Cerebellar cortex (tissue), 1 donor: ENCODE measurements at regions not wholly inside any gene's neighbourhood (a gene's known extent, or its start where the extent isn't known, plus 50 kb on each side); places are given as distances from the start of the nearest gene placed in this dataset.

Experiments
- DNase-seq: peaks from one replicate; pipeline ENCODE4 v3.0.0-alpha.2; 2015; ENCODE audit warnings: low spot score

DNA sequence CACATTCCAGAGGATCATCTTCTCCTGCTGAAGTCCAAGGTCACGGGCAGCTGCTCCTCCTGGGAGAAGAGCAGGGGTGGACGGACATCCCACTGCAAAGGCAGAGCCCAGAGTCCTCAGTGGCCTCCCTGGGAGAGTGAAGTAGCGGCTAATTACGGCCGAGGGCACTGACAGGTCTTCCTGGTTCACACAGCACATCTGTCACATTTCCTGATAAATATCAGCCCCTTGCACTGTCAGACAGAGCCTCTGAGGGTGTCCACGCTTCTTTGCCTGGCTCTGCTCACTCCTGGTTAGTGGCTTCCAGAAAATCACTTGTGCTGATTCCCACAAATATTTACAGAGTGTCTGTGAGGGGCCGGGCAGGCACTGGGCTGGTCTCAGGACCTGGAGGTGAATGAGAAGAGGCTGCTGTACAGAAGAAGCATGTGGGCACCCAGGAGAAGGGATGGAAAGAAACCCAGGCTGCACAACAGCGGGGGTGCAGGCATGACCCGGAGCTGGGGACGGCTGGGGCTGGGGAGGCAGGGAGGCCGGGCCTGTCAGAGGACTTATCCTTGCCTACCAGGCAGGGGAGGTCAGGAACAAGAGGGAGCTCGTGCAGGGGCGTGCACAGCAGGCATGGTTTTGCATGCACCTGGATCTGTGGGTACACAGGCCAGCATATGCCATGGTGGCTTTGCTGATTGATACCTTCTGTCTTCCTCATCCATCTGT, 258.2 kb upstream of the TNRC6C start:
- no peak for DNase-seq

DNA sequence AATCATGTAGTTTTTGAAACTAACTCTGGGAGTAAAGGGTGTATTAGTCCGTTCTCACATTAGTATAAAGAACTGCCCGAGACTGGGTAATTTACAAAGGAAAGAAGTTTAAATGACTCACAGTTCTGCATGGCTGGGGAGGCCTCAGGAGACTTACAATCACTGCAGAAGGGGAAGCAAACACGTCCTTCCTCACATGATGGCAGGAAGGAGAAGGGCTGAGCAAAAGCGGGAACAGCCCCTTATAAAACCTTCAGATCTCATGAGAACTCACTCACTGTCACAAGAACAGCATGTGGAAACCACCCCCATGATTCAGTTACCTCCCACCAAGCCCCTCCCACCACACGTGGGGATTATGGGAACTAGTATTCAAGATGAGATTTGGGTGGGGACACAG, 256.5 kb upstream of the TNRC6C start:
- DNase-seq = no peak

DNA sequence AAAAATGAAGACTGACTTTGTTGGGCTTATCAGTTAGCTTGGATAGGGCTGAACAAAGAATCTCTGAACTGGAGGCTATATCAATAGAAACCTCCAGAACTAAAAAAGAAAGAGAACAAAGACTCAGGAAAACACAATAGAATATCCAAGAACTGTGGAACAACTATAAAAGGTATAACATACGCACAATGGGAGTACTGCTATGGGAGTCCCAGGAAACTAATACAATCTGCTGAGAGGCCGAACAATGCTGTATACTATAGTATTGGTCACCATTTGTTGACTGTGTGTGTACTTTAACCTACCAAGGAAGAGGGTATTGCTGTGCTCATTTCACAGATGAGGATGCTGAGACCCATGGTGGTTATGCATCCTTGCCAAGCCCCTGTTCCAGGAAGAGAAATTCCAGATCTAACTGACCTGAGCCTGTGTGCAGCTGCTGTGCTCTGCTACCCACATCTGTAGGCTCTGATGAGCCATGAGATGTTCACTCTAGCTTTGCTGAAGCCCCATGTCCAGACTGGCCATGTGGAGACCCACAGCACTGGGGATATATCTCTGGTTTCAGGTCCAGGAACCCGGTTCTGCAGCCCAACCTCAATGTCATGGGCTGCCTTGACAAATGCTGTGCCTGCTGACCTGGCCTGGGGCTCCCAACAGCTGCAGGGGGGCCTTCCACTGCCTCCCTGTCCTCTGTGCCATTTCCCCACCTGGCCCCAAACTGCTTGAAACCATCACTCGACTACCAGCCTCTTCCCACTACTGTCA, 254.3 kb upstream of the TNRC6C start:
- DNase-seq = no peak

DNA sequence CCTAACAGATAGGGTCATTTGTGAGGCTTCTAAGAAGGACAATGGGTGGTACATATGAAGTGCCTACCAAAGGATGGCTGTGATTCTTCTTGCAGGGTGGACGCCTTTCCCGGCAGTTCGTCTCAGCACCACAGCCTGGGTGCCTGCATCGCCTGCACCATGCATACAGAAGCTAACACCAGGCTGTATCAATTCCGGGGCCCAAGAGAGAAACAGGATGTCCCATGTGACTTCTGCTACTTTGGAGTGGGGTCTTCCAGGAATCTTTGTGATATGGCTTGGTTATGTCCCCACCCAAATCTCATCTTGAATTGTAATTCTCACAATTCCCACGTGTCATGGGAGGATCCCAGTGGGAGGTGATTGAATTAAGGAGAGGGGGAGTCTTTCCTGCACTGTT, 251.6 kb upstream of the TNRC6C start:
- no peak for DNase-seq

DNA sequence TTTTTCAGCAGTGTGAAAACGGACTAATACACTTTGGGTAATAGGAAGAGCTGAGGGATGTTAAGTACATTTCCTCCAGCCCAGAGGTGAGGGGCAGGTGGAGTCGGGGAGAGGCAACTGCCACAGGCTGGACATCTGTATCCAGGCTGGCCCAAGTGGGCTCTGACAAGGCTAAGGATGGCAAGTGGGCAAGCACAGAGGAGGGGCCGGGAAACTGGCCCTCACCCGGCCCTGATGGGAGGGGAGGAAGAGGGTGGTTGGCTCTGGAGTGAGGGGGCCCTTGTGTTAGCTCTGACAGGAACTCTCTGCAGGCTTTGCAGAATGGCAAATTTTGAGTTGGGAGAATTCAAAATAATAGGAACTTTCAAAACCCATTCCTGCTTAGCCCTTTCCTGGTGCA, 251.0 kb upstream of the TNRC6C start:
- DNase-seq = no peak

DNA sequence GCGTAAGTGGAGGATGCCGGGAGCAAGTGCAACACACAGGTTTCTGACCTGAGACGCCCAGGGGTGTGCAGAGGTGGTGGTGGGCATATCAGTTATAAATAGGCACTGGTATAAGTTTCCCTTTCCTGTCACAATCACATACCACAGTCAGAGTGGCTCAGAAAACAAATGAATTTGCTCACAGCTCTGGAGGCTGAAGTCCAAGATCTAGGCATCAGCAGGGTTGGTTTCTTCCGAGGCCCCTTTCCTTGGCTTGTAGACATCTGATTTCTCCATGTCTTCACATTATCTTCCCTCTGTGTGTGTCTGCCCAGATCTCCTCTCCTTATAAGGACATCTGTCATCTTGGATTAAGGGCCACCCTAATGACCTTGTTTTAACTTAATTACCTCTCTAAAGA, 250.5 kb upstream of the TNRC6C start:
- no peak for DNase-seq

DNA sequence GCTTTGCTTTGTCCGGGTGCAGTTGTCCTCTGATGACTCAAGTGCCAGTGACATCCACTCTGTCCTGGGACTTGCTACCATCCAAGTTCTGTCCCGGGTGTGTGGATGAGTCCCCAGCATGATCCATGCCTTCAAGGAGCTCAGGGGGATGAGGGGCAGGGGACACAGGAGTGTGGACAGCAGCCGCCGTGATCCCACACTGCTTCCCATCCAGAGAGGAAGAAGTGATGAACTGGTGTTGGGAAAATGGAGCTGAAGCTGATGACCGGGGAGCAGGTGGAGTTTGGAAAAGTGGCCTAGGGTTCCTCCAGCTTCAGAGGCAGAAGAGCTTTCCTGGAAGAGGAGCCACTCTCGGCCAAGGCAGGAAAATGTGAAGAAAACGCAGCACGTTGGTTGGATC, 249.6 kb upstream of the TNRC6C start:
- no peak for DNase-seq

DNA sequence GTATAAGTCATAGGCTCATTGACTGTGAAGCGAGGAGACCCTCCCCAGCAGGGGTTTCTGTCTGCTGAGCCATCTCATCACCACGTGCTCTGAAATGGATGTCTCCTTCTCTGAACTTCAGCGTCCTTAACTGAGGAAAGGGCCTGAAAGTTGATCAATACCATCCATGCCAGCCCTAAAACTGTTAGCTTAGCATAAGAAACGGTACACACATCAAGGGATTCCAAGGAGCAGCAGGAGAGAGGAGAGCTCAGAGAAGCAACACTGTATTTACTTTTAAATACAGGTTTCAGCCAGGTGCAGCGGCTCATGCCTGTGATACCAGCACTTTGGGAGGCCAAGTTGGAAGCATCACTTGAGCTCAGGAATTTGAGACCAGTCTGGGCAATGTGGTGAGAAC, 248.9 kb upstream of the TNRC6C start:
- no peak for DNase-seq

DNA sequence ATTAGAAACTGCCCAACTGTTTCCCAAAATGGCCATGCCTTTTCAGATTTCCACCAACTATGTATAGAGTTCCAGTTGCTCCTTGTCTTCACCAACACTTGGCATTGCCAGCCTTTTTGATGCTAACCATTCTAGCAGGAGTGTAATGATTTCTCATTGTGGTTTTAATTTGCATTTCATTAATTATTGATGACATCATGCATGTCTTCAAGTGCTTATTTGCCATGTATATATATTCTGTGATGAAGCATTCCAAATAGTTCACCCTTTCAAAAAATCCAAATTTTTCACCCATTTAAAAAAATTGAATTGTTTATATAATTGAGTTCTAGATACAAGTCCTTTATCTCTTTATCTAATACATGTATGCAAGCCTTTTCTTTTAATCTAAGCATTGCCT, 245.9 kb upstream of the TNRC6C start:
- DNase-seq = no peak

DNA sequence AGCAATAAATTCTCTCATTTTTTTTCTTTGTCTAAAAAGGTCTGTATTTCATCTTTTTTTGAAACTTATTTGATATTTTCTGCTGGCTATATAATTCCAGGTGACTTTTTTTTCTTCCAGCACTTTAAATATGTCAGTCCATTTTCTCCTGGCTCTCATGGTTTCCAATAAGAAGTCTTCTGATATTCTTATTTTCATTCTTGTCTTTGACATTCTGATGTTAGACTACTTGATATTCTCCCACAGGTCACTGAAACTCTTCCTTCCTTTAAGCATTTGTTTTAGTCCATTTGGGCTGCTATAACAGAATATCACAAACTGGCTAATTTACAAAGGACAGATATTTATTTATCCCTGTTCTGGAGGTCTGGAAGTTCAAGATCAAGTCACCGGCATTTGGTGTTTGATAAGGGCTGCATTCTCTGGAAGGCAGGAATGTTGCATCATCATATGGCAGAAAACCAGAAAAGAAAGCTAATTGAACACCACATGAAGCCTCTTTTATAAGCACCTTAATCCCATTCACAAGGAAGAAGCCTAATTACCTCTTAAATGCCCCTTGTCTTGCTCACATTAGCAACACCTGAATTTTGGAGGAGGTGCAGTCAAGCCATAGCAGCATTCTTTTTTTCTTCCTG, 242.1 kb upstream of the TNRC6C start:
- no peak for DNase-seq

DNA sequence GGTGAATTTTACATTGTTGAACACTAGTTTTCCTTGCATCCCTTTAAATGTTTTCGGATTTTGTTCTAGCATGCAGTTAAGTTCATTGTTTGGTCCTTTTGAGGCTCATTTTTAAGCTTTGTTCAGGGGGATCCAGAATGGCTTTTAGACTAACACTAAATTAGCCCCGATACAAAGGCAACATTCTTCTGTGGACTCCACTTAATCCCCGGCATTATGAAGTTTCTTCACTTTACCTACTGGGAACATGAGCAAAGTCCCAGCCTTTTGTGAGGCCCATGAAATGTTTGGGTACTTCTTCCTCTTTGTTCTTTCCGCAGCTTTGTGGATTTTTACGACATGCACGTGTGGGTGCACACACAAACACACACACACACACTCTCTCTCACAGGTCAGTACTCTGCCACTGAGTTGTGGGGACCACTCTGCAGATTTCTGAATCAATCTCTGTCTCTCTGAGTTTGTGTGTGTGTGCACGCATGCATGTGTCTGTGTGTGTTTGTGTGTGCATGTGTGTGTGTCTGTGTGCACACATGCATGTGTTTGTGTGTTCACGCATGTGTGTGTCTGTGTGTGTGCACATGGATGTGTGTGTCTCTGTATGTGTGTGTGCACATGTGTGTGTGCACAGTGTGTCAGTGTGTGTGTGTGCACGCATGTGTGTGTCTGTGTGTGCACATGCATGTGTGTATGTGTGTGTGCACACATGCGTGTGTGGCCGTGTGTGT, 240.4 kb upstream of the TNRC6C start:
- DNase-seq = no peak

DNA sequence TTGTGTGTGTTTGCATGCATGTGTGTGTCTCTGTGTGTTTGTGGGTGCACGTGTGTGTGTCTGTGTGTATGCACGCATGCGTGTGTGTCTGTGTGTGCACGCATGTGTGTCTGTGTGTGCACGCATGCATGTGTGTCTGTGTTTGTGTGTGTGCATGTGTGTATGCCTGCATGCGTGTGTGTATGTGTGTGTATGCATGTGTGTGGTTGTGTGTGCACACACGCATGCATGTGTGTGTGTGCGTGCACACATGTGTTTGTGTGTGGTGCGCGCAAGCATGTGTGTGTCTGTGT, 239.9 kb upstream of the TNRC6C start:
- DNase-seq = no peak

DNA sequence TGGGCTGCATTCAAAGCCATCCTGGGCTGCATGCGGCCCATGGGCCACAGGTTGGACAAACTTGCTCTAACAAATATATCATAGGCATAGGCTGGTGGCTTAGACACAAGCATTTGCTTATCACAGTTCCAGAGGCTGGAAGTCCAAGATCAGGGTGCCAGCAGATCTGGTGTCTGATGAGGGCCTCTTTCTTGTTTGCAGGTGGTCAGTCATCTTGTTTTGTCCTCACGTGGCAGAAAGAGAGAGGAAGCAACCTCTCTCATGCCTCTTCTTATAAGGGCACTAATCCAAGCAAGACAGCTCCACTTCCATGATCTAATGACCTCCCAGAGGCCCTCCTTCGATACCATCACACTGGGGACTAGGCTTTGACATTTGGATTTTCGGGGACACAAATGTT, 238.7 kb upstream of the TNRC6C start:
- no peak for DNase-seq

DNA sequence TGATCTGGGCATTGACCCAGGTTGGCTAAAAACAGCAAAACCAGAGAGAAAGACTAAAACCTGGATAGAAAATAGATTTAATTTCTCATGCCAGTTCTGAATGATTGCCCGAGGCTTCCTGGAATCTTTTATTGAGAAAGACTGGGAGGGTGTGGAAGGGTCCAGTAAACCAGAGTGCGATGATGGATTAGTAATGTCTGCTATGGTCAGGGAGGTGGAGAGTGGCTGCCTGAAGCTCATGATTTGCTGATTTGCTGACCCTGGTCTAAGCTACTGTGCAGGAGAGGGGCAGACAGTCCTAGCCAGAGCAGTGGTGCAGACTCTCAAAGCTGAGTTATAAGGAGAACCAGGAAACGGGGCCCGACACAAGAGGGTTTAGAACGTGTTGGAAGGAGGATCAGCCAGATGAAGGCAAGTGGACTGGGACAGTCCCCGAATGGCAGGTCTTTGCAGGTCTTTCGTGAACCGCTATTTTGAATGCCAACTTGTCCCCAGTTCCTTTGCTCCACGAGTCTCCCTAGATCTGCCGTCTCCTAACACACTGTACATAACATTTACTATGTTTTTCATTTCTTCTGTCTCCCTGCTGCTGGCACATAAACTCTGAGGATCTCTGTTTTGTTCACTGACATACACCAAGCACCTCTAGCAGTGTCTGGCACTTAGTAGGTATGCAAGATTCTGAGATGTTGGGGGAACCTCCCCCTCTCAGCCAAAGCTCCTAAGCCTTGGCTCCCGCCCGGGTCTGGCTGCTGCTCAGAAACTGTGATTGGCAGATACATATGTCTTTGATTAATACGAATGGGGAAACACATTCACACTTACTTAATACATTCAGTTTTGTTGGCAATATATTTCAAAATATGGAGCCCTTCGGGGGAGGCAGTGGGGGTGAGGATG, 237.3 kb upstream of the TNRC6C start:
- no peak for DNase-seq

DNA sequence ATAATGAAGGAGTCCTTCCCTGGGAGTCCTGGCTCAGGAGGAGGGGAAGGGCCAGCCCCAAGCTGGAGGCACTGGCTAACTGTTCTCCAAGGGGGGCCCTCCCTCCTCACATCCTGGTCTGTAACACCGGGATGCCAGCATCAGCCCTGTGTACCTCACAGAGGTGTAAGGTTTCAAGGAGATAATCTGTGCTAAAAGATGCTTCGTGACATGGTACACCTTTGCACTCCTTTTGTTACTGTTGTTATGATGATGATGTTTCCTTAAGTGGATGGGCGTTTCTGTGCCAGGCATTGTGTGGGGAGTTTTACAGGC, 236.7 kb upstream of the TNRC6C start:
- no peak for DNase-seq

DNA sequence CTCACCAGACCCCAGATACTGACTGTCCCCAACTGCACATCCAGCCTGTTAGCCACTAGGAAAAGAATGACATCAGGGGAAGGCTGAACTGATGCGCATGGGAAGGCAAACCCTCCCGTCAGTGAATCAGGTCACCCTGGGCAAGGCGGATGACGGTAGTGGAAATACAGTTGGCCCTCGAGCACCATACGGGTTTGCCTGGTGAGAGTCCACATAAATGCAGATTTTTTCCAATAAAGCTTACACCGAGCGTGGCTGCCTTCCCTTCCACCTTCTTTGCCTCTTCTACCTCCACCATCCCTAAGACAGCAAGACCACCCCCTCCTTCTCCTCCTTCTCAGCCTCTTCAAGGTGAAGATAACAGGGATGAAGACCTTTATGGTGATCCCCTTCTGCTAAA, 236.1 kb upstream of the TNRC6C start:
- DNase-seq = no peak

DNA sequence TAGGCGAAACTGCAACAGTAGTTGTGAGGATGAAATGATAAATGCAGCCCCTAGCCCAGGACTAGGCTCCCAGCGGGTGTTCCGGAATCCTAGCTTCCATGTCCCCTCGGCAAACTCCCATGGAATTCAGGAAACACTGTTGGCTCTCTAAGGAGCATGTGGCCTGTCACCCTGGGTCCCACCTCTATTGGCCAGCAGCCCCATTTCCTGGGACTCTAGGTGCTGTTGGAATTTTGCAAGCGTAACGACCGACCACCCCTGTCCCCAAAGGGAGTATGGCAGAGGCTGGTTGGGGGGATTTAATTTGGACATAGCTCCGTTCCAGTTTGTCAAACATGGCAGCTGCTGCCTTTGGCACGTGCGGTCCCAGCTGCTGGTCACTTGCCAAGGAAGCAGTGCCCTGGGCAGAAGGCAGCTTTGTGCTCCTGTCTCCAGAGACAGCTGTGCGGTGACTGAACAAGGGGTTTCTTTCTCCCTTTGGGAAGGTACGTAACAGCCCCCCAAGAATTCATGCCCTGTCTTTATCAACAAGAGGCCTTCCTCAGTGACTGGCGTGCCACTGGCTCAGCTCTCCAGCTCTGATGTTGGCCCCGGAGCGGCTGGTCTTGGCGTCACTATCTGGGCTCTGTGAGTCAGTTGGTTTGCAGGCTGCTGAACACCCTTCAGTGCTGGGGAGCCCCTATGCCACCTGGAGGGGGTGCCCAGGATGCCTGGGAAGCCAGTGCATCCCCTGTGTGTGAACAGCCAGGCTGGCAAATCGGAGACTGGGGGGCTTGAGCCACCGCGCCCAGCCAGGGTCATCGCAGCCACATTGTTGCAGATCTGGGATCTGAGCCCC, 235.2 kb upstream of the TNRC6C start:
- no peak for DNase-seq

DNA sequence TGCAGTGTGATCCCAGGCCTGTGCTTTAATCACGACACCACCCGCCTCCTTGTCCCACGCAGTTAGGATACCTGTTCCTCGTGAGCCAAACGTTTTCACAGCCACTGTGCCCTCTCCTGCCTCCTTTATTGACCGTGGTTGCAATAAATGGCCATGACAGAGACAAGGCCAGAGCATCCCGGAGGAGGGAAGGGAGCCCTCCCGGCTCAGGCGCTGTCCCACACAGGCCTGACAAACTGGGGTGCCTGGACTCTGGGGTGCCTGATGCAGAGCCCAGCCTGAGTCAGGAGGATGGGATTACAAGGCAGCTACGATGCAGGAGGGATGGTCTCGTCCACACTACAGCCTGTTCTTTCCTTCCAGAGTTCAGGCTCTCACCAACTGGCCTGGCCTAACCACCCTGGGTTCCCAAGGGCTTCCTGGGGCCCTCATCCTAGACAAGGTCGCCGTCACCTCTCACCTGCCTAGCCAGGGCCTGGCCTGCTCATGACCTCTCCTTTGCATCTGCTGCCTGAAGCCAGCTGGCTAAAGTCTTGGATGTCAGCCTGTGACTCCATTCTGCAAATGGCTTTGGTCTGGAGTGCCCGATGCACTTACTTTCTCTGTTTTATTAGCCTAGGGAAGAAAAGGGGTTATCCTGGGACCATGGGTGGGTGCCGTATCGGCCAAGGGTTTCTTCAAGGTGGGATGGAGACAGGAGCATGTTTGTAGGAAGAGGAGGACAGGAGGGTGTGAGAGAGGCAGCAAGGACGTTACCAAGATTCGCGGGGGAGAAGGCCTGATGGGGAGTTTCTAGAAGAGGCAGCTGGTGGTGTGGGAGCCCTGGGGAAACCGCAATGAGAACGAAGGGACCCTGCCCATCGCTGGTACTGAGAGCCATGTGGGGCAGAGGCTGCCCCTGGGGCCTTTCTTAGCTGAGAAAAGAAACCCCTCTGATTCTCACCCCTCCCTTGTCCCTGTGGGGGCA, 234.3 kb upstream of the TNRC6C start:
- no peak for DNase-seq

DNA sequence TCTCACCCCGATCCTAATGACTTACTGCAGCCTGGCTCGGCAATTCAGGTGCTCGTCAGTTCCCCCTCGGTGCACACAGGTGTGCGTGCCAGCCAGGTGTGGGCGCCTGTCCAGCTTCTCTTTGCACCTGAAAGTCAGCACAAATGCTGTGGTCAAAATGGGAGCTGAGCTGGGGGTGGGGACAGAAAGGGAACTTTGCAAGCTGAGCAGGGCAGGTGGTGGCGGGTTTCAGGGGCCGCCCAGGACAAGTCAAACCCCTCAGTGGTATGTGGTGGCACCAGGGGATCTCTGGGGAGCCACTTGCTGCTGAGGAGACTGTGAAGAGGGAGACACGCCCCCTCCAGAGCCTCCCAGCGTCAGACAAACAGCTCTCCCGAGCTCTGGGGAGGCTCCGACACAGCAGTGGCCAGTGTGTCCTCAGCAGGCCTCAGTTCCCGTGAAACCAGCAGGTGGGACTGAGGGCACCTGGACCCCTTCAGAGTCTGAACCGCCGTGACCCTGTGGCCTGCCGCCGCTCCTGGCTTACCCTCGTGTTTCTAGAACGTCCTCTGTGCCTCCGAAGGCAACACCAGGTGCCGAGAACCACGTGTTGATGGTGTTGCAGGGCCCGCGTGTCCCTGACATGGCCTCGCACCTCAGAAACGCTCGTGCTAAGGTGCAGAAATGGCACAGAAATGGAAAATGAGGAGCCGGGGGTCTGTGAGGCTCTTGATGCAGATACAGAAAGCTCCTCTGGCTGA, 233.5 kb upstream of the TNRC6C start:
- no peak for DNase-seq
